ENCODE measurements at regions not wholly inside any gene's neighbourhood (a gene's known extent, or its start where the extent isn't known, plus 50 kb on each side); places are given as distances from the start of the nearest gene placed in this dataset.

DNA sequence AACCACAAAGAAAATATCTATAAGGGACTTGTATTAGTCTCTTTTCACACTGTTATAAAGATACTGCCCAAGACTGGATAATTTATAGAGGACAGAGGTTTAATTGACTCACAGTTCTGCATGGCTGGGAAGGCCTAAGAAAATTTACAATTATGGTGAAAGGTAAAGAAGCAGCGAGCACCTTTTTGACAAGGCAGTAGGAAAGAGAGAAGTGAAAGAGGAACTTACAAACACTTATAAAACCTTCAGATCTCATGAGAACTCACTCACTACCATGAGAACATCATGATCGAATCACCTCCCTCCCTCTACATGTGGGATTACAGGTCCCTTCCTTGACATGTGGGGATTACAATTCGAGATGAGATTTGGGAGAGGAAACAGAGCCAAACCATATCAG, 856.0 kb downstream of the TRAM1L1 start:
- TF ChIP-seq, protein P1, sequence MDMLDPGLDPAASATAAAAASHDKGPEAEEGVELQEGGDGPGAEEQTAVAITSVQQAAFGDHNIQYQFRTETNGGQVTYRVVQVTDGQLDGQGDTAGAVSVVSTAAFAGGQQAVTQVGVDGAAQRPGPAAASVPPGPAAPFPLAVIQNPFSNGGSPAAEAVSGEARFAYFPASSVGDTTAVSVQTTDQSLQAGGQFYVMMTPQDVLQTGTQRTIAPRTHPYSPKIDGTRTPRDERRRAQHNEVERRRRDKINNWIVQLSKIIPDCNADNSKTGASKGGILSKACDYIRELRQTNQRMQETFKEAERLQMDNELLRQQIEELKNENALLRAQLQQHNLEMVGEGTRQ (IDR thresholded peaks at IDR 0.05; ENCODE audit: low read depth, low read length) = no peak
- no peak for TF ChIP-seq SMC3 (IDR thresholded peaks at IDR 0.05; ENCODE audit: low read depth, low read length)
- TF ChIP-seq POLR2A (IDR thresholded peaks at IDR 0.05; ENCODE audit: low read depth, low read length) = no peak
- no peak for TF ChIP-seq CTCF (conservative IDR thresholded peaks at IDR 0.05; ENCODE audit: low read depth, low read length)

Measured in IMR-90 (cell line).